Retinal pigment epithelial cell (primary cell): ENCODE measurements at regions not wholly inside any gene's neighbourhood (a gene's known extent, or its start where the extent isn't known, plus 50 kb on each side); places are given as distances from the start of the nearest gene placed in this dataset.

Source experiments
- DNase-seq: peaks from one replicate; pipeline ENCODE4 v3.0.0-alpha.2; 2010; ENCODE audit warnings: low read depth
- H3K4me3 ChIP-seq: 2 replicates; pipeline ENCODE4 v1.5.1; 2011; ENCODE audit warnings: mild to moderate bottlenecking, low read length, control low read depth, moderate library complexity
- TF ChIP-seq, protein P1 (sequence below): conservative IDR thresholded peaks from 2 replicates; pipeline ENCODE4 v1.5.1; 2011; ENCODE audit warnings: low read depth, low read length, control low read depth, inconsistent platforms

DNA sequence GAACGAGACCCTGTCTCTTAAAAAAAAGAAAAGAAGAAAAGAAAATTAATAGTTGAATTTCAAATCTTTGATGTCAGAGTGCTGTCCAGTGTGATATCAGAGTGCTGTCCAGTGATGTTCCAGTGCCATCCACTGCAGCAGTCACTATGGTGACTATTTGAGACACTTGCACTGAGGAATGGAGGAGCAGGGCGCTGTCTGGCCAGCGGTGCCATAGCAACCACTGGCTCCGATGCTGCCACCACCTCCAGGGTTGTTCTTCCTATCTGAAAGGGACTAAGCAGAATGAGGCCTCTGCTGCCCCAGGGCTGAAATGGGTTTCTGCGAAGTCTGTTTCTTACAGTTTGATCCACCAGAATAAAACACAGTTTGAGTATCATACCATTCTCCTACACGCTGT is 272.9 kb downstream of the NUAK1 start:
- DNase-seq = no peak
- H3K4me3 ChIP-seq = no peak overlapping the region
- TF ChIP-seq, protein P1, sequence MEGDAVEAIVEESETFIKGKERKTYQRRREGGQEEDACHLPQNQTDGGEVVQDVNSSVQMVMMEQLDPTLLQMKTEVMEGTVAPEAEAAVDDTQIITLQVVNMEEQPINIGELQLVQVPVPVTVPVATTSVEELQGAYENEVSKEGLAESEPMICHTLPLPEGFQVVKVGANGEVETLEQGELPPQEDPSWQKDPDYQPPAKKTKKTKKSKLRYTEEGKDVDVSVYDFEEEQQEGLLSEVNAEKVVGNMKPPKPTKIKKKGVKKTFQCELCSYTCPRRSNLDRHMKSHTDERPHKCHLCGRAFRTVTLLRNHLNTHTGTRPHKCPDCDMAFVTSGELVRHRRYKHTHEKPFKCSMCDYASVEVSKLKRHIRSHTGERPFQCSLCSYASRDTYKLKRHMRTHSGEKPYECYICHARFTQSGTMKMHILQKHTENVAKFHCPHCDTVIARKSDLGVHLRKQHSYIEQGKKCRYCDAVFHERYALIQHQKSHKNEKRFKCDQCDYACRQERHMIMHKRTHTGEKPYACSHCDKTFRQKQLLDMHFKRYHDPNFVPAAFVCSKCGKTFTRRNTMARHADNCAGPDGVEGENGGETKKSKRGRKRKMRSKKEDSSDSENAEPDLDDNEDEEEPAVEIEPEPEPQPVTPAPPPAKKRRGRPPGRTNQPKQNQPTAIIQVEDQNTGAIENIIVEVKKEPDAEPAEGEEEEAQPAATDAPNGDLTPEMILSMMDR = no peak

DNA sequence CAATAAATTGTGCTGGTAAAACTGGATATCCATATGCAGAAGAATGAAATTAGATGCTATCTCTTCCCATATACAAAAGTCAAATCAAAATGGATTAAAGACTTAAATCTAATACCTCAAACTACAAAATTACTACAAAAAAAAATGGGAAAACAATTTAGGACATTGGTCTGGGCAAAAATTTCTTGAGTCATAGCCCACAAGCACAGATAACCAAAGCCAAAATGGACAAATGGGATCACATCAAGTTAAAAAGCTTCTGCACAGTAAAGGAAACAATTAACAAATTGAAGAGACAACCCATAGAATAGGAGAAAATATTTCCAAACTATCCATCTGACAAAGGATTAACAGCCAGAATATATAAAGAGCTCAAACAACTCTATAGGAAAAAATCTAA is 264.6 kb downstream of the NUAK1 start:
- no peak for DNase-seq
- H3K4me3 ChIP-seq = no peak overlapping the region
- TF ChIP-seq, protein P1 = no peak

DNA sequence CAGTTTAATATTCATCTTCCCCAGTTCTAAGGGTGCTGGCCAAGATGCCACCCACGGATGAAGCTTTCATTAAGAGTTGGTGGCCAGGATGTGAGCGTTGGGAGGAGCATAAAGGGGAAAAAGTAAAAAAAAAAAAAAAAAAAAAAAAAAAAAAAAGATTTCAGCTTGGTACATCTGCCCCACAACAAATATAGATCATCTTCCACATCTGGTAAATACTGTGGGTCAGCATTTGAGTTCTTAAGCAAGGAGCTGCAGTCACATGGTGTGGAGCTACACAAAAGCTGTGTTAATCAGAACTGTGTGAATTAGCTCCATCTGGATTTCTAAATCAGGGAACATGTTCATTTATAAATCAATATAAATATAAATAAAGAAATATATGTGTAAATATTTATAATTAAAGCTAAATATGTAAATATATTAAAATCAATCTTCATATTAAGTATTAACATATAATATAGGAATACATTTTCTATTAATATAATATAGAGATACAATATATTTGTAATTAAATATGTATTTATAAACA is 262.3 kb downstream of the NUAK1 start:
- H3K4me3 ChIP-seq = no peak overlapping the region
- TF ChIP-seq, protein P1 = no peak
- DNase-seq = no peak

DNA sequence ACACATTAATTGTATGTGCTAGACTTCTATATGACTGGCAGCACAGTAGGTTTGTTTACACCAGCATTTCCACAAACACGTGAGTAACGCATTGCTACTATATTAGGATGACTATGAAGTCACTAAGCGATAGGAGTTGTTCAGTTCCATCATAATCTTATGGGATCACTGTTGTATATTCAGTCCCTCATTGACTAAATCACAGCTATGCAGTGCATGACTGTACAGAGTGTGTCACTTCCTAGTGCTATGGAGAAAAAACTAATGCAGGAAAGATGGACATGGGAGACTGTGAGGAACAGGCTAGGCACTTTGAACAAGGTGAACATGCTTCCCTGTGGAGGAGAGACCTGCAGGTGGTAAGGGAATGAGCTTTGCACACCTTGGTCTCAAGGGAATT is 259.8 kb downstream of the NUAK1 start:
- H3K4me3 ChIP-seq = no peak overlapping the region
- TF ChIP-seq, protein P1 = no peak
- DNase-seq = no peak

DNA sequence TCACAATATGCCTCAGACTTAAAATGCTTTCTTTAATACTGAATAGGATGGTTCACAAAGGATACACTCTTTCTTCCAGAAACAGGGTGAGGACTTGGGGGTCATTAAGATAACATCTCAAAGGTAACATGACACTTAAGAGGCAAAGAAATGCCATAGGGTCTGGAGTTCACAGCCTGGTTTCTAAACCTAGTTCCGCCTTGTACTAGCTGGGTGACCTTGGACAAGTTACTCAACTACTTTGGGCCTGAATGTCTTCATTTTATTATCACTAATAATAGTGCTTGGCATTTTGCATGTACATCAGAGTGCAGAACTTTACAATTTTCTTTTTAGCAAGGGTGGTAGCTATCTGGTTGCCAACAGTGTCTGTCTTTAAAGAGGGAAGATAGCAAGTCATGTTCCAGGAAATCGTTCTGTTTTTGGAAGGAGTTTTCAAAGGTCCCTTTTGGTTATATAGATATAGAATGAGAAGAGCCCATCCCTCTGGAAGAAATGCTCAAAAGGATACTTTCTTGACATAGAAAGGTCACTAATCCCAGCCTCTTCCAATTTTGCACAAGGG is 257.8 kb downstream of the NUAK1 start:
- TF ChIP-seq, protein P1 = no peak
- no peak for DNase-seq
- no peak overlapping the region for H3K4me3 ChIP-seq

DNA sequence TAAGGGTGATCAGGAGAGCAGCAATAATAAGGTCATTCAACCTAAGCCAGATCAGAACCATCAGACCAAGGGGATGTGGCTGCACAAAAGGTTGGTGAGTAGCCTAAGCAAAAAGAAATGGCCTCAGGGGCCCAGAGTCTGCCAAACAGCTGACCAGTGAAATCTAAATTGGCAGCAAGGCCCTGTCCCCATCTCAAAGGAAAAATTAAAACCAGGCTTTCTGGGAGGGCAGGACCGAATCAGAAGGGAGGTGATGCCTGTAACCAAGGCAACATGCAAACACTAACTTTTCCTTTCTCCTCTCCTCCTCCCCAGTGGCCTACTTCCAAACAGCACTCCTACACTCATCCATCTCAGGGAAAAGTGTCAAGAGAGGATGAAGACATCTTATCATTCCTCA is 256.4 kb downstream of the NUAK1 start:
- TF ChIP-seq, protein P1 = no peak
- no peak for DNase-seq
- H3K4me3 ChIP-seq = no peak overlapping the region

DNA sequence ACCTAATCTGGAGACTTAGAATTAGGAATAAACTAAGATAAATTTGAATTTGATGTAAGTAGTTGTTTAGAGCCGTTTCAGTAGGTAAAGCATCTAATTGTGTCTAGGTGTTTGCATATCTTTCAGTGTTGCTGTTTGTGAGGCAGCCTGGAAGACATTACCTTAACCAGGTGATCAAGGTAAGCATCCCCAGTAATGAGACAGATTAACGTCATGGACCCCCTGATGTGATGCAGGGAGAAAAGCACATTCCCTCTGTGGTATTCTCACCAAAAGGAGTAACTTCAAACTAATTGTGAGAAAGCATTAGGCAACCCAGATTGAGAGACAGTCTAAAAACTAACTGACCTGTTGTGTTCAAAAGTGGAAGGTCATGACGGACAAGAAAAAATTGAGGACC is 251.6 kb downstream of the NUAK1 start:
- TF ChIP-seq, protein P1 = no peak

More for the DNA sequence above, 251.6 kb downstream of the NUAK1 start:
- DNase-seq = no peak
- H3K4me3 ChIP-seq = no peak overlapping the region
